Ishikawa (cell line): ENCODE measurements at regions not wholly inside any gene's neighbourhood (a gene's known extent, or its start where the extent isn't known, plus 50 kb on each side); places are given as distances from the start of the nearest gene placed in this dataset.
A peak's percentile ranks its signal among the peaks of the same experiment; 100 is the strongest.

Experiments
- CEBPB ChIP-seq: IDR thresholded peaks from 2 replicates; pipeline ENCODE4 v1.6.1; 2012
- CREB1 ChIP-seq: IDR thresholded peaks from 2 replicates; pipeline ENCODE4 v1.6.1; 2012; ENCODE audit warnings: low read depth
- EGR1 ChIP-seq: IDR thresholded peaks from 2 replicates; pipeline ENCODE4 v1.6.1; 2012
- EP300 ChIP-seq: IDR thresholded peaks from 2 replicates; pipeline ENCODE4 v1.6.1; 2012; ENCODE audit warnings: borderline replicate concordance
- FOXM1 ChIP-seq: IDR thresholded peaks from 2 replicates; pipeline ENCODE4 v1.6.1; 2012; ENCODE audit warnings: low read depth, borderline replicate concordance
- NFIC ChIP-seq: IDR thresholded peaks from 2 replicates; pipeline ENCODE4 v1.6.1; 2012
- RAD21 ChIP-seq: IDR thresholded peaks from 2 replicates; pipeline ENCODE4 v1.6.1; 2012; ENCODE audit warnings: low read depth
- TAF1 ChIP-seq: IDR thresholded peaks from 2 replicates; pipeline ENCODE4 v1.6.1; 2012; ENCODE audit warnings: low read depth, mild to moderate bottlenecking
- TCF12 ChIP-seq: IDR thresholded peaks from 2 replicates; pipeline ENCODE4 v1.6.1; 2012; ENCODE audit warnings: low read depth
- TEAD4 ChIP-seq: IDR thresholded peaks from 2 replicates; pipeline ENCODE4 v1.6.1; 2012
- YY1 ChIP-seq: IDR thresholded peaks from 2 replicates; pipeline ENCODE4 v1.6.1; 2012; ENCODE audit warnings: low read depth
- ZBTB7A ChIP-seq: IDR thresholded peaks from 2 replicates; pipeline ENCODE4 v1.6.1; 2012; ENCODE audit warnings: low read depth
- TF ChIP-seq, protein P1 (sequence below): IDR thresholded peaks from 2 replicates; pipeline ENCODE4 v1.6.1; 2012; ENCODE audit warnings: low read depth, mild to moderate bottlenecking
- TF ChIP-seq, protein P2 (sequence below): IDR thresholded peaks from 2 replicates; pipeline ENCODE4 v1.6.1; 2012
- TF ChIP-seq, protein P3 (sequence below): IDR thresholded peaks from 2 replicates; pipeline ENCODE4 v1.6.1; 2012

DNA sequence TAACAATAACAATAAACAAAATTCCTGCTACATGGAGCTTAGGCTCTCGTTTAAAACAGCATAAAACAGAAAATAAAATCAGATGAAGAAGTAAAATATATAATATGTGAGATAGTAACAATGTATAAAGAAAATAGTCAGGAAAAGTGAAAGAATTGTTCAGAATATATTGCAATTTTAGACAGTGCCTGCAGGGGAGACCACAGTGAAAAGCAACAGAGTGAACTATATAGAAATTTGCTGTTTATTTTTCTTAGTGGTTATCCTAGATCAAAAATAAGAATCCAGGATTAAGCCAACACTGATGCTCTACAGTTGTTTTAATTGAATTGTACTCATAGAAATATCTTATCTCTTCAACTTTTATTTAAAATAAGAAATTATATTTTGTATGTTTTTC is 1639.0 kb upstream of the B3GALT2 start:
- TF ChIP-seq, protein P1, sequence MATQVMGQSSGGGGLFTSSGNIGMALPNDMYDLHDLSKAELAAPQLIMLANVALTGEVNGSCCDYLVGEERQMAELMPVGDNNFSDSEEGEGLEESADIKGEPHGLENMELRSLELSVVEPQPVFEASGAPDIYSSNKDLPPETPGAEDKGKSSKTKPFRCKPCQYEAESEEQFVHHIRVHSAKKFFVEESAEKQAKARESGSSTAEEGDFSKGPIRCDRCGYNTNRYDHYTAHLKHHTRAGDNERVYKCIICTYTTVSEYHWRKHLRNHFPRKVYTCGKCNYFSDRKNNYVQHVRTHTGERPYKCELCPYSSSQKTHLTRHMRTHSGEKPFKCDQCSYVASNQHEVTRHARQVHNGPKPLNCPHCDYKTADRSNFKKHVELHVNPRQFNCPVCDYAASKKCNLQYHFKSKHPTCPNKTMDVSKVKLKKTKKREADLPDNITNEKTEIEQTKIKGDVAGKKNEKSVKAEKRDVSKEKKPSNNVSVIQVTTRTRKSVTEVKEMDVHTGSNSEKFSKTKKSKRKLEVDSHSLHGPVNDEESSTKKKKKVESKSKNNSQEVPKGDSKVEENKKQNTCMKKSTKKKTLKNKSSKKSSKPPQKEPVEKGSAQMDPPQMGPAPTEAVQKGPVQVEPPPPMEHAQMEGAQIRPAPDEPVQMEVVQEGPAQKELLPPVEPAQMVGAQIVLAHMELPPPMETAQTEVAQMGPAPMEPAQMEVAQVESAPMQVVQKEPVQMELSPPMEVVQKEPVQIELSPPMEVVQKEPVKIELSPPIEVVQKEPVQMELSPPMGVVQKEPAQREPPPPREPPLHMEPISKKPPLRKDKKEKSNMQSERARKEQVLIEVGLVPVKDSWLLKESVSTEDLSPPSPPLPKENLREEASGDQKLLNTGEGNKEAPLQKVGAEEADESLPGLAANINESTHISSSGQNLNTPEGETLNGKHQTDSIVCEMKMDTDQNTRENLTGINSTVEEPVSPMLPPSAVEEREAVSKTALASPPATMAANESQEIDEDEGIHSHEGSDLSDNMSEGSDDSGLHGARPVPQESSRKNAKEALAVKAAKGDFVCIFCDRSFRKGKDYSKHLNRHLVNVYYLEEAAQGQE = no peak

DNA sequence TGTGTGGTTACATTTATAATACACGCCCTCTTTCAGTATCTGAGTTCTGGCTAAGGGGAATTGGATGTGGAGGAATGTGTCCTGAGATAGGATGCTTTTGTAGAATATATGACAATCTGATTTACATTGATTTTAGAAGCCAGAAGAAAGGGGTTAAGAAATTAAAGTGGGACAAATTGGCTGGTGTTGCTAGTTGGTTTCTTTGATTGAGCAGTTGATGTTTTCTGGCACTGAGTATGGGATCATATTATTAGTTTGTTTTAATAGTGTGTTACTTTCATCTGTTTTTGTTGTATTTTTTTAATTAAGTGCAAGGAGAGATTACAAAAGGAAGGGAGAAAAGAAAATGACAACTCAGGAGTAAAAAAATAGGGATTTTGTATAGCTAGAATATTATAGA is 1634.7 kb upstream of the B3GALT2 start:
- TF ChIP-seq CREB1 = no peak
- TF ChIP-seq ZBTB7A = no peak
- no peak for TF ChIP-seq TCF12

DNA sequence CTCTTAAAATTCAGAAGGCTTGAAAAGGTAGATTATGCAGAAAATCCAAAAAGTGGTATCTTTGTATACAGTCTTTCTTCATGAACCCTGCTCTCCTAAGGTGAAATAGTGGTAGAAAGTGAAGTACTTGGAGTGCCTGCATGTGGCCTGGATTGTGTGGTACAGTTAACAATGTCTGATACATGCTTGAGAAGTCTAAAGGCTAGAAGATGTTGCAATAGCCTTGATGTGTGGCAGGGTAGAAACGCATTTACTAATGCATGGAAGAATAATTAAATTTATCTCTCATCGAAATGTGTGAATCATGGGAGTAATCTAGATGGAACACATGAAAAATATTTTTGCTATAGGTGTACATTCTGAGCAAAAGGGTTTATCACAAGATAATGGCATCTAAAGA is 1632.3 kb upstream of the B3GALT2 start:
- no peak for TF ChIP-seq CEBPB
- TF ChIP-seq TAF1 = no peak
- TF ChIP-seq, protein P1 = no peak
- no peak for TF ChIP-seq FOXM1
- TF ChIP-seq, protein P2, sequence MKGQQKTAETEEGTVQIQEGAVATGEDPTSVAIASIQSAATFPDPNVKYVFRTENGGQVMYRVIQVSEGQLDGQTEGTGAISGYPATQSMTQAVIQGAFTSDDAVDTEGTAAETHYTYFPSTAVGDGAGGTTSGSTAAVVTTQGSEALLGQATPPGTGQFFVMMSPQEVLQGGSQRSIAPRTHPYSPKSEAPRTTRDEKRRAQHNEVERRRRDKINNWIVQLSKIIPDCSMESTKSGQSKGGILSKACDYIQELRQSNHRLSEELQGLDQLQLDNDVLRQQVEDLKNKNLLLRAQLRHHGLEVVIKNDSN = no peak
- TF ChIP-seq ZBTB7A = no peak
- no peak for TF ChIP-seq EP300
- TF ChIP-seq EGR1 = no peak
- no peak for TF ChIP-seq YY1
- TF ChIP-seq CREB1 = no peak
- TF ChIP-seq TEAD4 = no peak
- no peak for TF ChIP-seq RAD21
- TF ChIP-seq NFIC = no peak
- no peak for TF ChIP-seq TCF12
- TF ChIP-seq, protein P3, sequence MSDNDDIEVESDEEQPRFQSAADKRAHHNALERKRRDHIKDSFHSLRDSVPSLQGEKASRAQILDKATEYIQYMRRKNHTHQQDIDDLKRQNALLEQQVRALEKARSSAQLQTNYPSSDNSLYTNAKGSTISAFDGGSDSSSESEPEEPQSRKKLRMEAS = no peak

DNA sequence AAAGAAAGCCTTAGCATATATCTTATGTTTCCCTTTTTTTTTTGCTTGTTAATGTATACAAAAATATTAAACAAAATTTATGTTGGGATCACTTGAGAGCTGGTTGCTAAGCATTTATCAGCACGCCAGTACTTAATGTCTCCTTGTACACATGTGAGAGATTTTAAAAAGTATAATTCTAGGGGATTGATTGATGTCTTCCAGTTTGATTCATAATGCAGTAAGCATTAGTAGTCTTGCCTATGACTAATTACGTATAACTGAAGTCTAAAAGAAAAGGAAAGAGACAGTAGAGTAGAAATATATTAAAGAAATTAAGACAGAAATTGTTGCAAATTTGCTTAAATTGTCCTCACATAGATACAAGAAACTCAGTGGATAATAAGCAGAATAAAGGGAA is 1630.4 kb upstream of the B3GALT2 start:
- TF ChIP-seq CREB1 (no peak), EP300 (no peak), NFIC (no peak), EGR1 (no peak), TEAD4 (no peak), ZBTB7A (no peak), FOXM1 (no peak), TAF1 (no peak), RAD21 (no peak), TCF12 (no peak), CEBPB (no peak), YY1 (no peak)
- TF ChIP-seq, protein P3 = no peak
- TF ChIP-seq, protein P2 = no peak

DNA sequence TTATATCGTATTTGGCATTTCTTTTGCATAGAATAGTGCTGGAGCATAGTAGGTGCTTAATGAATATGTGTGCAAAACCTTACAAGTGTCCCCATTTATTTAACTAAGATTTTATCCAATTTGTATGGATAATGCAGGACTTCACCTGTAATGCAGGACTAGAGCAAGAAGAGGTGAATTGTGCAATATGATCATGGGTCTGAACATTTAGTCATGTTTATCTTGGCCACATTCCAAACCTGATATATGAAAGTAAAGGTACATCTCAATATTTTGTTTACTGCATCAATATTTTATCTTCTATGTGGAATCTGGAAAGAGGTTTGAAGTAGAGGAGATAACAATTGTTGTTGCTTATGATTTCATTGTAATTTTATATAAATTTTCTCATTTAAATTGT is 1626.7 kb upstream of the B3GALT2 start:
- TF ChIP-seq EP300 = no peak
- TF ChIP-seq CEBPB = peak; percentile 22; the same call in 1 of the 2 replicates

DNA sequence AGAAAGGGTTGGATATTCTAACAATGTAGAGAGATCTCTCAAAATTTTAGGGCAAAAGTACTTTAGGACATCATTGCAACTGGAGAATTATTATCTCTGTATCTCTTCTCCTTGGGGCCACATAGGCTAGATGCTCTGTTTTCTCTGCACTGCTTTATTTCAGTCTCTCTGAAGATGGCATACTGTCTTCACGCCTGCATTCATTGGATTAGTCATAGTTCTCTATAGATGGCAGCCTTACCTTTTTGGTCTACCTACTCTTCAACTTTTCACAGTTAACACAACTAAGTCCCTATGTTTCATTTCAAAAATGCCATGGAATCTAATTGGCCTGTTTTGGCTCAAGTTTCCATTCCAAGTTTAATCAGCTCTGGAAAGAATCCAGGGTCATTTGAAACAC is 1623.3 kb upstream of the B3GALT2 start:
- TF ChIP-seq RAD21 (no peak), FOXM1 (no peak), YY1 (no peak), TCF12 (no peak), EGR1 (no peak), ZBTB7A (no peak), TEAD4 (no peak), NFIC (no peak), CEBPB (no peak), EP300 (no peak), CREB1 (no peak), TAF1 (no peak)
- TF ChIP-seq, protein P2 = no peak
- TF ChIP-seq, protein P1 = no peak
- TF ChIP-seq, protein P3 = no peak
